ENCODE measurements at regions not wholly inside any gene's neighbourhood (a gene's known extent, or its start where the extent isn't known, plus 50 kb on each side); places are given as distances from the start of the nearest gene placed in this dataset.

GRCh38 chr12:25797386-25797785 lies 161.1 kb upstream of the RASSF8 start:
- TF ChIP-seq CTCF (IDR thresholded peaks at IDR 0.05) (no peak), EZH2 (IDR thresholded peaks at IDR 0.05) (no peak)

Data from neural progenitor cell (in vitro differentiated cells).